ENCODE measurements at regions not wholly inside any gene's neighbourhood (a gene's known extent, or its start where the extent isn't known, plus 50 kb on each side); places are given as distances from the start of the nearest gene placed in this dataset.
"Not testable (repeated sequence)": the region's sequence is repeated elsewhere in the genome, so short reads cannot be mapped to it uniquely, and the experiment has no call there.

- no peak overlapping the region for H3K27ac ChIP-seq
- H3K4me3 ChIP-seq, result no peak overlapping the region
- H3K4me1 ChIP-seq, result no peaks in the 10 kb centered on the region
- TF ChIP-seq EP300 (IDR thresholded peaks at IDR 0.05; ENCODE audit: low read depth) (no peak), POLR2A (IDR thresholded peaks at IDR 0.05) (no peak), CTCF (IDR thresholded peaks at IDR 0.05) (no peak), POLR2AphosphoS5 (IDR thresholded peaks at IDR 0.05) (no peak)
- H3K36me3 ChIP-seq, result no peaks in the 10 kb centered on the region
- WGBS, 2 donors (ENCODE audit: low coverage in 1 of 2), result 59 to 65% methylated on average over 16 to 19 of the region's 19 CpGs
- no peak for DNase-seq
- intact Hi-C loops (cut with DNase I; ENCODE audit: low total_unique reads), result no loop called here
- in situ Hi-C loops (cut with MboI; ENCODE audit: low pct_ligation_motif_present in 1 of 4, low pct_unique_long_range_greater_than_20kb in 1 of 4, low sequenced_read_pairs in 3 of 4), result no loop called here
- H3K27me3 ChIP-seq, result no peaks in the 10 kb centered on the region
- H3K9me3 ChIP-seq, result no peaks in the 10 kb centered on the region
Observed at GRCh38 chr20:52047811-52048764, 143.5 kb downstream of the ZFP64 start.

- Histone ChIP-seq H3K4me3 (no peak overlapping the region), H3K27me3 (no peaks in the 10 kb centered on the region), H3K4me1 (peaks cover 0 to 5% (median 0%) of the 10 kb centered on the region in 4 donors), H3K27ac (no peak overlapping the region), H3K36me3 (no peaks in the 10 kb centered on the region), H3K9me3 (no peaks in the 10 kb centered on the region)
- in situ Hi-C loops (cut with MboI; ENCODE audit: low pct_ligation_motif_present in 1 of 4, low pct_unique_long_range_greater_than_20kb in 1 of 4, low sequenced_read_pairs in 3 of 4), result no loop called here
- TF ChIP-seq CTCF (IDR thresholded peaks at IDR 0.05) (no peak), EP300 (IDR thresholded peaks at IDR 0.05; ENCODE audit: low read depth) (no peak), POLR2A (IDR thresholded peaks at IDR 0.05) (no peak), POLR2AphosphoS5 (IDR thresholded peaks at IDR 0.05) (no peak)
- WGBS, 2 donors (ENCODE audit: low coverage in 1 of 2), result 93% methylated on average over 3 to 6 of the region's 6 CpGs
- intact Hi-C loops (cut with DNase I; ENCODE audit: low total_unique reads), result no loop called here
- DNase-seq, result no peak
Observed at GRCh38 chr20:52041966-52042365, 149.6 kb downstream of the ZFP64 start.

GRCh38 chr20:52039790-52040189, 151.8 kb downstream of the ZFP64 start:
- DNase-seq, result no peak

GRCh38 chr20:52038632-52039031, 152.9 kb downstream of the ZFP64 start:
- in situ Hi-C loops (cut with MboI; ENCODE audit: low pct_ligation_motif_present in 1 of 4, low pct_unique_long_range_greater_than_20kb in 1 of 4, low sequenced_read_pairs in 3 of 4); H3K27me3 ChIP-seq; DNase-seq; H3K4me3 ChIP-seq; H3K36me3 ChIP-seq; H3K9me3 ChIP-seq; H3K4me1 ChIP-seq; H3K27ac ChIP-seq; intact Hi-C loops (cut with DNase I; ENCODE audit: low total_unique reads): not testable (repeated sequence)
- WGBS, 2 donors (ENCODE audit: low coverage in 1 of 2), result 79 to 87% methylated on average over 9 of the region's 9 CpGs

More at GRCh38 chr20:52039790-52040189, 151.8 kb downstream of the ZFP64 start:
- TF ChIP-seq POLR2AphosphoS5 (IDR thresholded peaks at IDR 0.05) (no peak), EP300 (IDR thresholded peaks at IDR 0.05; ENCODE audit: low read depth) (no peak), POLR2A (IDR thresholded peaks at IDR 0.05) (no peak), CTCF (IDR thresholded peaks at IDR 0.05) (no peak)
- in situ Hi-C loops (cut with MboI; ENCODE audit: low pct_ligation_motif_present in 1 of 4, low pct_unique_long_range_greater_than_20kb in 1 of 4, low sequenced_read_pairs in 3 of 4), result no loop called here
- intact Hi-C loops (cut with DNase I; ENCODE audit: low total_unique reads), result loop anchor here (1.0 kb wide), 1 partner anchor 35 kb away; no protein-coding TSS in a partner anchor
- Histone ChIP-seq H3K36me3 (no peaks in the 10 kb centered on the region), H3K27ac (no peak overlapping the region), H3K4me1 (peaks cover 0 to 5% (median 0%) of the 10 kb centered on the region in 4 donors), H3K9me3 (no peaks in the 10 kb centered on the region), H3K4me3 (no peak overlapping the region), H3K27me3 (no peaks in the 10 kb centered on the region)
- WGBS, 2 donors (ENCODE audit: low coverage in 1 of 2), result 13 to 50% methylated on average over 4 to 7 of the region's 7 CpGs

All from transverse colon (tissue), 4 donors.